HTR-8/SVneo (cell line): ENCODE measurements at regions not wholly inside any gene's neighbourhood (a gene's known extent, or its start where the extent isn't known, plus 50 kb on each side); places are given as distances from the start of the nearest gene placed in this dataset.
"Not testable (repeated sequence)": the region's sequence is repeated elsewhere in the genome, so short reads cannot be mapped to it uniquely, and the experiment has no call there.

Experiments
- DNase-seq: peaks from one replicate; pipeline ENCODE4 v3.0.0; 2011; ENCODE audit warnings: low spot score, mixed read lengths; ENCODE audit not compliant: insufficient read length
- FAIRE-seq: peaks from 2 replicates; lab custom pipeline; 2011; peaks lifted over from hg19 to GRCh38; lab: Jason Lieb, UNC

DNA sequence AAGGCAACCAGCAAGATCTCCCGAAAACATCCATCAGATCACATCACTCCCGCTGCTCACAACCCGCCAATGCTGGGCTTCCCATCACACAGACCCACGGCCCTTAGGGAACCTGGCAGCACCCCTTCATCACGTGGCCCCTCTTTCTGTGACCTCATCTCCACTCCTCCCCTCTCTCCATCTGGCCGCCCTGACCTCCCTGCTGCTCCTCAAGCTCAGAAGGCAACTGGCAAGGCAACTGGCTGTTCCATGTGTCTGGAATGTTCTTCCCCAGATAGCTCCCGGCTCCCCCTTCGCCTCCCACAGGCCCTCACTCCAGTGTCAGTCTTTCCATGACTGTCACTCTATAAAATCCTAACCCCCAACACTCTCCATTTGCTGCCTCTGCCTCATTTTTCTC lies 113.0 kb upstream of the ERG start:
- no peak for DNase-seq
- no peak for FAIRE-seq

DNA sequence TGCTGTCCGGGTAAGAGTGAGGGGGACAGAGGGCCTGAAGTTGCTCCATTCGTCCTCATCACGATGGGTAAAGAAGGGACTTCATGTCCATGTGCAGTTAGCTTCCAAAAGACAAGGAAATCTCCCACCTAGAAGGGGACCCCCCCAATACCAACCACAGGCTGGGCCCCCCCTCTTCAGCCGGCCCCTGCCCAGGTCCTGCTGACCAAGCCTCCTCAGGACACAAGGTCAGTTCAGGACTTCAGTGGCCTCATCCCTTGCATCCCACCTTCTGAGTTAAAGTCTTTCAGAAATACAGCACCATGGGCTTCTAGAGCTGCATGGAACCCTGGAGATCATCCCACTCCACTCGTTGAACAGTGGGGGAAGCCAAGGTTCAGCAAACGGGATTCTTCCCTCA lies 115.4 kb upstream of the ERG start:
- FAIRE-seq: no peak
- no peak for DNase-seq

GRCh38 chr21:38614558-38614957 lies 116.3 kb upstream of the ERG start:
- DNase-seq: no peak
- no peak for FAIRE-seq

DNA sequence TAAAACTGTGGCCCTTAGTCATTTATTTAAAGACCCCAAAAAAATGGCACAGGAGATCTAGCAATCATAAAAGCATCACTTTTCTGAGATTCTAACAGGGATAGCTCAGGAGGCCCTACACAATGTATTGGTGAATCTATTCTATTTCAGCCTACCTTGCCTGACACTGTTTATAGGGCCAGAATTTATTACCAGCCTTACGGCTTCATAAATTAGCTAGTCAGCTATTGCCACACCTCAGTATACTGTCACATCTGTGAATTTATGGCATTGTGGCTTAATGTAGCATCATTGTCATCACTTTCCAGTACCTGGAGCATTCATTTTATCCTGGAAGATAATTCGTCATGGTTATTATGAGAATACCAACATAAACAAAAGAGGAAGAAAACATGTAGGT lies 121.2 kb upstream of the ERG start:
- FAIRE-seq (no peak), DNase-seq (no peak)

DNA sequence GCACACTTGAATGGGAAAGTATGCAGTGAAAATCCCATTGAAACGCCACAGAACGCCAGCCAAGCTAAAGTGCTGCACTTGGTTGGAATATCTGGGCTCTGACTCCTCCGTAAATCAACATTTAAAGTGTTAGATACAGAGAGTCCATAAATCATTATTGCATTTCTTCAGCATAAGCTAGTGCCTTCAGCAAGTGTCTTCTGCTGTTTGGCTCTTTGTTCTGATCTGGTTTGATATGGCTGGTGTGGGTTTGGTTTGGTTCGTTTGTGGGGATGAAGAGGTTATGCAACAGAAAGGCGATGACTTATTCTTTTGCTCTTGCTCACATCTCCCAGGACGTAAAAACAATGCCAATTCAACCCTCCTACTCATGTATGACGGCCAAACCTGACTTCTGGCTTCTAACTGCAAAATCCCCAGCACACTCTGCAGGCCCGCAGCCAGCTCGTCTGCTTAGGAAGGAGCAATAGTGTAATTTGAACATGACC lies 121.8 kb upstream of the ERG start:
- FAIRE-seq (no peak), DNase-seq (no peak)

- DNase-seq (no peak), FAIRE-seq (no peak)
Measured at GRCh38 chr21:38621132-38621531, 122.9 kb upstream of the ERG start.

DNA sequence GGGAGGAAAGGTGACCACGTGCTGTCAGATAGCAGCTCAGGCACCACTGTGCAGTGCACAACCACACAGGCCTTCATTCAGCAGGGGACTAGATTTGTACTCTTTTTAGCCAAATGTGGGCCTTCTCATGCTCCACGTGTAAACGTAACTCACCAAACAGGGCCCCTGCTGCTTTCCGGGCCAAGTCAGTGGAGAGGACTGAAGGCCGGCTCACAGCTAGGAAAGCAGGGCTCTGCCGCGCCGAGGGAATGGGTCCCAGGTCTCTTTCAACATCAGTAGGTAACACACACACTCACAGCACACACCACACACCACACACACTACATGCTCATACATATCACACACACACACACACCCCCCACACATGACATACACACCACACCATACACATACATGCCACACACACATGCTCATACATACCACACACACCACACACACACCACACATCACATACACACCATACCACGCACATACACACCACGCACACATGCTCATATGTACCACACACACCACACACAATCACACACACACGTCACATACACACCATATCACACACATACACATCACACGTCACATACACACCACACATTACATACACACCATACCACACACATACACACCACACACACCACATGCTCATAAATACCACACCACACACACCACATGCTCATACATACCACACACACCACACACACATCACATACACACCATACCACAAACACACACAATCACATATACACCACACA lies 124.0 kb upstream of the ERG start:
- no peak for DNase-seq
- peak; percentile 99 for FAIRE-seq

- FAIRE-seq: no peak
Measured at GRCh38 chr21:38622827-38623209, 124.5 kb upstream of the ERG start.

GRCh38 chr21:38623552-38623951 lies 125.3 kb upstream of the ERG start:
- no peak for DNase-seq
- FAIRE-seq: no peak

More at GRCh38 chr21:38622827-38623209, 124.5 kb upstream of the ERG start:
- DNase-seq: no peak

DNA sequence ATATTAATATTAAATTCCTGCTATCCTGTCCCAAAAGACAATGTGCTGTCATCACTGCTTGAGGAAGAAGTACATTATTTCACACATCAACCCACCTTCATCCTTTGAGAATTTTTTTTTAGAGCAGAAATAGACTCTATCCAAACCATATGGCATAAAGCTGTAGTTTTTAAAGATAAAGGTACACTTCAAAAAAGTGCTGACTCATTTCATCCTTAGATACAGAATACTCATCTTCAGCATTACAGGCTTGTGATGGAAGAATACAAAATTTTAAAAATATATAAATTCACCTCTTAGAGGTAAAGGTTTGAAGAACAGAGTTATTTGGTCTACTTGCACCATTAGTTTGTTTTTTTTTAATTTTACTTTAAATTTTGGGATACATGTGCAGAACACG lies 126.7 kb upstream of the ERG start:
- FAIRE-seq: no peak
- no peak for DNase-seq

DNA sequence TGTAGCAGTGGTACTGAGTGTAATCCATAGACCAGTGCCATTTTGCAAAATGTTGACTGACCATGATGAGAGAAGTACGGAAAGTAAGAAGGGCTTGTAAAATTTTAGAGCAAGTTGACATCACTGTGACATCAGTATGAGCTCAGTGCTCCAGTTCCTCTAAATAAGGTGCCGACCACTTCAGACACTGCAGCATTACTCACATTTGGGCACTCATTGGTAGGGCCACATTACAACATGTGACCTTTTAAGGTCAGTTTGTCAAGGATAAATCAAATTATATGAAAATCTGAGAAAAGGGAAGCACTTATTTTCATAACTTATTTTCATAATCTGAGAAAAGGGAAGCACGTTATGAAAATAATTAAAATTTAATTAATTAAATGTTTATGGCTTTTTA lies 128.0 kb upstream of the ERG start:
- FAIRE-seq: no peak

GRCh38 chr21:38628349-38628748 lies 130.1 kb upstream of the ERG start:
- FAIRE-seq (no peak), DNase-seq (no peak)

More for the DNA sequence above, 128.0 kb upstream of the ERG start:
- no peak for DNase-seq

DNA sequence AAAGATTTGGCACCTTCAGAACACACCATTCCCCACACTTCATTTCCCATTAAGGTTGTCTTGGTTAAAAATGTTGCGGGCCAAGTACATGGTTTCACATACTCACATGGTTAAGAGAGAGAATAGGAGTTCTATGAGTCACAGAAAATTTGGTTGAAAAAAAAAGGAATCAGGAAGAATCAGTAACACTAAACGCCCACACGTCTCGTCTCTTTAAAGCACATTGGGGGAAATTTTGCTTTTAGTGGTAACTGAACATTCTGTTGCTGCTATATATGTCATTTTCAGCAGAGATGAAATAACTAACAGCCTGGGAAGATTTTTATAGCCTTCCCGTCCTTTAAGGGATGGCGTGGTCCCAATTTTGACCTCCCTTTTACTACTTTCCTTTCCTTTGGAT lies 132.9 kb upstream of the ERG start:
- FAIRE-seq (no peak), DNase-seq (no peak)

DNA sequence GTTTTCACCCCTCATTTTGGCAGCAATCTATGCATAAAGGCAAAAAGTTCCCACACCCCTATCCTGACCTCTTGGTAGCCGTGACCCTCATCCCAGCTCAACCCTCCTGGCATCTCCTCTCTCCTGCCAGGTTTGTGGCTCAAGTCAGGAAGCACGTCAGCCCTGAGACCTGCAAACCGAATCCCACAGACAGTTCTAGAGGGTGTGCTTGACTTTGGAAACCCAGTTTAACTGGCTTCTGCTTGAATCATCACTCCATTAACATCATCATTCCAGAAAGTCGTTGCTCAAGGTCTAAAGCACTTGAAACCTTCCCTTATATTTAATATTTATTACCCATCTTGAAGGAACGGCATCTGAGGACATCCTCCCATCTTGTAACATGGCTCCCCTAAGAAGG lies 133.4 kb upstream of the ERG start:
- DNase-seq: no peak
- no peak for FAIRE-seq

- no peak for DNase-seq
- FAIRE-seq: no peak
Measured at GRCh38 chr21:38637161-38637560, 138.9 kb upstream of the ERG start.

DNA sequence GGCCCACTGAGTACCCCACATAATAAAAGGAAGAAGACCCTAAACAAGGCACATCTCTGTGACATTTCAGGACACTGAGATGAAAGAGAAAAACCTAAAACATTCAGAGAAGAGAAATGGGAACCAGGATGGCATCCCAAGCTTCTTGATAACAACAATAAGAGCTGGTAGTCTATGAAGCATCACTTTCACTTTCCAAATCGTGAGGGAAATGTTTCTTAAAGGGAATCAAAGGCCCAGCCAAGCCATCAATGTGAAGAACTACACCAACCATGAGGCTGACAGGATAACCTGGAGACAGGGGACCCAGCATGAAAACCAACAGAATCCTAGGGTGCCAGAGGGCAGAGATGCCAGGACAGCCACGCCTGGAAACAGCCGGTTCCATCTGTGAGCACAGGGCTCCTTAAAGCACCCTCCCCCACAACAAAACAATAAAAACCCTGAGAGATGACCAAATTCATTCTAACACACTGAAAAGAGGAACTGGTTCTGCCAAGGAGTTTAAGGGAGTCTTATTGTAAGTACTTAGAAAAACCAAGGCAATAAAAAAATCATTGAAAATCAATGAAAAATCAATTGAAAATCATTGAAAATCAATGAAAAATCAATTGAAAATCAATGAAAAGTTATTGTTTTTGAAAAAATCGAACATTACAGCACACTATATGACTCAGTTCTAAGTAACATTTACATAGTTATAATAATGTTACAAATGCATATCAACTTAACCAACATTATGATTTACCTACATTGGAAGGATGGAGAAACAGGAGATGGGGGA lies 141.5 kb upstream of the ERG start:
- DNase-seq (no peak), FAIRE-seq (no peak)

- DNase-seq, FAIRE-seq: not testable (repeated sequence)
Measured at GRCh38 chr21:38640355-38640742, 142.1 kb upstream of the ERG start.

GRCh38 chr21:38643404-38644023 lies 145.2 kb upstream of the ERG start:
- FAIRE-seq: no peak
- no peak for DNase-seq

- FAIRE-seq (no peak), DNase-seq (no peak)
Measured at GRCh38 chr21:38645282-38645681, 147.0 kb upstream of the ERG start.

- FAIRE-seq (no peak), DNase-seq (no peak)
Measured at GRCh38 chr21:38646213-38646837, 148.0 kb upstream of the ERG start.

- FAIRE-seq (no peak), DNase-seq (no peak)
Measured at GRCh38 chr21:38649120-38649519, 150.8 kb upstream of the ERG start.
